ENCODE measurements at regions not wholly inside any gene's neighbourhood (a gene's known extent, or its start where the extent isn't known, plus 50 kb on each side); places are given as distances from the start of the nearest gene placed in this dataset.

DNA sequence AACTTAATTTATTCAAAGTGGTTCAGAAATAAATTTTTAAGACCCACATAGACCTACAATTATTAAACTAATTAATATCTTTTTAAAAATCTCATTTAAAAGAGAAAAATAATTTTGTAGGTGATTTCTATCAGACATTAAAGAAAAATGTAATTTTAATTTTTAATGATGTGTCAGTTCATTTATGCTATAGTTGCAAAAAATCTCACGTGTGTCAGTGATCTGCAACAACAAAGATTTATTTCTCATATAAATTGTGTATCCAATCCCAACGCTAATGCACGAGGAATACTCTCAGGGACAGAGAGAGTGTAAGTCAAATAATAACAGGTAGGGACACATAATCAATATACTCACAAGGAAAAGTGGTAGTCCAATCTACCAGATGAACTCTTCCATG lies 456.6 kb upstream of the CCDC54 start:
- TF ChIP-seq, protein P1, sequence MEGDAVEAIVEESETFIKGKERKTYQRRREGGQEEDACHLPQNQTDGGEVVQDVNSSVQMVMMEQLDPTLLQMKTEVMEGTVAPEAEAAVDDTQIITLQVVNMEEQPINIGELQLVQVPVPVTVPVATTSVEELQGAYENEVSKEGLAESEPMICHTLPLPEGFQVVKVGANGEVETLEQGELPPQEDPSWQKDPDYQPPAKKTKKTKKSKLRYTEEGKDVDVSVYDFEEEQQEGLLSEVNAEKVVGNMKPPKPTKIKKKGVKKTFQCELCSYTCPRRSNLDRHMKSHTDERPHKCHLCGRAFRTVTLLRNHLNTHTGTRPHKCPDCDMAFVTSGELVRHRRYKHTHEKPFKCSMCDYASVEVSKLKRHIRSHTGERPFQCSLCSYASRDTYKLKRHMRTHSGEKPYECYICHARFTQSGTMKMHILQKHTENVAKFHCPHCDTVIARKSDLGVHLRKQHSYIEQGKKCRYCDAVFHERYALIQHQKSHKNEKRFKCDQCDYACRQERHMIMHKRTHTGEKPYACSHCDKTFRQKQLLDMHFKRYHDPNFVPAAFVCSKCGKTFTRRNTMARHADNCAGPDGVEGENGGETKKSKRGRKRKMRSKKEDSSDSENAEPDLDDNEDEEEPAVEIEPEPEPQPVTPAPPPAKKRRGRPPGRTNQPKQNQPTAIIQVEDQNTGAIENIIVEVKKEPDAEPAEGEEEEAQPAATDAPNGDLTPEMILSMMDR (IDR thresholded peaks at IDR 0.05): no peak
- no peak for TF ChIP-seq POLR2A (IDR thresholded peaks at IDR 0.05)

Data from Peyer's patch (tissue), 4 donors.